ENCODE measurements at regions not wholly inside any gene's neighbourhood (a gene's known extent, or its start where the extent isn't known, plus 50 kb on each side); places are given as distances from the start of the nearest gene placed in this dataset.
"Not testable (repeated sequence)": the region's sequence is repeated elsewhere in the genome, so short reads cannot be mapped to it uniquely, and the experiment has no call there.

DNA sequence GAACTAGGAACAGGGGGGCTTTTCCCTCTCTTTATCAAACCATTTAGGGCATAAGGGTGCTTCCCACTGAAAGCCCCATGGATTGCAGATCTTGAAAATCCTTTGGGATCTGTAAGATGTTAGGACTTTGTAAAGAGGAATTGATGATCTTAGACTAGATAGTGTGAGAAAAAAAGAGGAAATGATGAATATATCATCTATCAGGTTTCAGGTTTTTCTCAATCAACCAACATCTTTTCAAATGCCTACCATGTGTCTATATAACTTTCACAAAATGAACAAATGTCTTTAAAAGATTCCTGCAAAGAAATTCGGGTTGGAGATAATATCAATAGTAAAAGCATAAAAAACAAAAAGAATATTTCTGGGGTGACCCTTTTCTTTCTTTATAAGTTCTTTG lies 50.1 kb downstream of the KCNC4 start:
- DNase-seq: no peak
- ChIA-PET POLR2A (no interaction called here), CTCF (interaction anchor here (1.7 kb wide), 1 partner anchor 52 kb away, joined by 5 read pairs; no protein-coding TSS in a partner anchor)
- intact Hi-C loops (cut with micrococcal nuclease): loop anchor here (5.0 kb wide), 1 partner anchor 52 kb away; no protein-coding TSS in a partner anchor
- Mint-ChIP-seq H3K4me1 (ENCODE audit: low read depth) (peaks cover under 1% of the 10 kb centered on the region), H3K27me3 (peaks cover 3% of the 10 kb centered on the region), H3K36me3 (no peaks in the 10 kb centered on the region), H3K27ac (no peak overlapping the region), H3K4me3 (no peak overlapping the region), H3K9me3 (no peaks in the 10 kb centered on the region)

DNA sequence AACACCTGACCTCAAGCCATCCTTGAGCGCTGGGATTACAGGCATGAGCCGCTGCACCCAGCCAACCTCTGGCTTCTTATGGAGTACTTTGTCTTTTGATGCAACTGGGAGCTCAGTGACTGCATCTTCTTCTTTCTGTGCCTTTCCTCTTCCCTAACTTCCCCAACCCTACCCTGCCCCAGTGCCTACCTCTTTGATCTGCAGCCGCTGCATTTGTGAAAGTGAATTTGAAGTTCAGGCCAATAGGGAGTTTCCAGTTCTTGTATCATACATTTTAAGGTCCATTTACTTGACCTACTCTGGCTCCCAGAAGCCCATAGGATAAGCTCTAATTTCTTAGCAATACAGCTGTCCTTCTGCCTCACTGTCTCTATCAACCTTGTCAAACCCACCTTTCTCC lies 52.2 kb downstream of the KCNC4 start:
- Mint-ChIP-seq H3K9me3 (no peaks in the 10 kb centered on the region), H3K27ac (no peak overlapping the region), H3K36me3 (no peaks in the 10 kb centered on the region), H3K4me3 (no peak overlapping the region), H3K27me3 (peaks cover 3% of the 10 kb centered on the region), H3K4me1 (ENCODE audit: low read depth) (no peaks in the 10 kb centered on the region)
- CTCF ChIA-PET: interaction anchor here (1.2 to 1.6 kb wide), 2 partner anchors 53 to 55 kb away, joined by 6 to 7 read pairs; no protein-coding TSS in a partner anchor
- POLR2A ChIA-PET: no interaction called here
- intact Hi-C loops (cut with micrococcal nuclease): loop anchor here (2.0 to 5.0 kb wide), 2 partner anchors 50 to 55 kb away; no protein-coding TSS in a partner anchor
- no peak for DNase-seq

DNA sequence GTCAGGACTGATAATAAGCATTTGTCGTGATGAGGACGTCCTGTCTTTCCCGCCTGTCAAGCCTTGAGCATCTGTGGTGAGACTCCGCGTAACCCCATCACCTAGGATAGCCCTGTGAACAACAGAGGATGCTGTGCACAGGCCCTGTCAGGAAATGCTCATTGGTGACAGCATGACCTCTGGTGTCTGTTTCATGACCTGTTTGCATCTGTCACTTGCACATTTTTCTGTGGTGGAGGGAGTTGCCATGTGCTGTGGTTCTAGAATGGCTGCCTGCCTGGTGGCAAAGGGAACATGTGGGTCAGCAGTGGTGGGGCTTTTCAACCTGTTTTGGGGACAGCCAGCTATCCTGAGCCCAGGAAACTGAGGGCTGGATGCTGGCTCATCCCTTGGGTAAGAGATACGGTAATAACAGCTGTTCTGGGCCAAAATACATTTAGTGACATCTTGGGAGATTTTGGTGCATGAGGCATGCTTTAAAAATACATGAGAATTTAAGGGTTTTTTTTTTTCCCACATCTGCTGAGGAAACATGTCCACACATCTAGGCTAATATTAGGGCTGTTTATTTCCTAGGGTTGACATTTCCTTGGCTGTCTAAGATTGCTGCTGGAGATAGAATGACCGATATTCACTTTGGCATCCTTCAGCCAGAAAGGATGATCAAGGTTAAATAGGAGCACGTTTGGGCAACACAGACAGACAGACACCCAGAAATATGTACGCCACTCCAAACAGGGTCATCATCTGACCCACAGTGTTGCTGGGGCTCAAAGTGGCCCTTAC lies 52.9 kb downstream of the KCNC4 start:
- peak; percentile 32 for DNase-seq
- H3K4me3 Mint-ChIP-seq: no peak overlapping the region
- no peak overlapping the region for H3K27ac Mint-ChIP-seq
- ChIA-PET POLR2A (no interaction called here), CTCF (interaction anchor here (1.1 to 1.6 kb wide), 4 partner anchors 54 to 138 kb away, joined by 3 to 7 read pairs (median 5); no protein-coding TSS in a partner anchor)
- H3K36me3 Mint-ChIP-seq: no peaks in the 10 kb centered on the region
- no peaks in the 10 kb centered on the region for H3K9me3 Mint-ChIP-seq
- intact Hi-C loops (cut with micrococcal nuclease): loop anchor here (2.0 to 5.0 kb wide), 2 partner anchors 49 to 56 kb away; no protein-coding TSS in a partner anchor
- peaks cover 3% of the 10 kb centered on the region for H3K27me3 Mint-ChIP-seq
- H3K4me1 Mint-ChIP-seq (ENCODE audit: low read depth): no peaks in the 10 kb centered on the region

DNA sequence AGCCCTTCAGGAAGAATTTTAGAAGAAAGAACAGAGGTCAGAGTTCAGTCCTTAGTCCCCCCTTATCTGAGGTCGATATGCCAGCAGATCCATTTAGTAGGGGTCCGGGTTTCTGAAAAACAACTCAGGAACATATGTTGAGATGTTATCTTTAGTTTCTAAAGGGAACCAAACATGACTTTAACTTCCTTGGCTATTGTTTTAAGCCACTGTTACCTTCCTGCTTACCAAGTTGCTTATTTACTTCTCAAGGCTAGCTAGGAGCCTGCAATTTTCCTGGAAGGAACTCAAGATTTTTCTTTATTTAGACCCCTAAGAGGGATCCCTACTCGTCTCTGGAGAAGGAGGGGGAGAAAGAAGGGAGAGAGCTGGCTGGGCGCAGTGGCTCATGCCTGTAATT lies 54.3 kb downstream of the KCNC4 start:
- H3K27ac Mint-ChIP-seq: no peak overlapping the region
- no peak overlapping the region for H3K4me3 Mint-ChIP-seq
- intact Hi-C loops (cut with micrococcal nuclease): loop anchor here (5.0 kb wide), 1 partner anchor 48 kb away; no protein-coding TSS in a partner anchor
- ChIA-PET CTCF (no interaction called here), POLR2A (no interaction called here)
- no peaks in the 10 kb centered on the region for H3K9me3 Mint-ChIP-seq
- no peaks in the 10 kb centered on the region for H3K4me1 Mint-ChIP-seq (ENCODE audit: low read depth)
- H3K27me3 Mint-ChIP-seq: peaks cover 3% of the 10 kb centered on the region
- no peak for DNase-seq
- no peaks in the 10 kb centered on the region for H3K36me3 Mint-ChIP-seq

DNA sequence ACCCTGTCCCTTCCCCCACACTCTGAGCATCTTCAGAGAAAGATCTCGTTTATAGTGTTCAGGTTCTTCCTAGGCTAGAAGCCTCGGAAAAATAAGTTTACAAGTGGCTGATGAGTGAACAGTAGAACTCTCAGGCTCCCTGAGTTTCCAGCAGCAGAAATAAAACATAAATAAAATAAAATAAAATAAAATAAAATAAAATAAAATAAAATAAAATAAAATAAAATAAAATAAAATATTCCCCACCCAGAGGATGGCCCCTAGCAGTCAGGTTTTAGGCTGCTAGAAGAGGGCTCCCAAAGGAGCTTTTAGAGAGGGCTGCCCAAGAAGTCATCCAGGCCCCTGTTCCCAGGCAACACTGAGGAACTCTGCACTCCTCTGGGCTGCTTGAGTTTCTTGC lies 55.1 kb downstream of the KCNC4 start:
- ChIA-PET CTCF (interaction anchor here (1.0 kb wide), 1 partner anchor 62 kb away, joined by 3 read pairs; no protein-coding TSS in a partner anchor), POLR2A (no interaction called here)
- no peaks in the 10 kb centered on the region for H3K36me3 Mint-ChIP-seq

DNA sequence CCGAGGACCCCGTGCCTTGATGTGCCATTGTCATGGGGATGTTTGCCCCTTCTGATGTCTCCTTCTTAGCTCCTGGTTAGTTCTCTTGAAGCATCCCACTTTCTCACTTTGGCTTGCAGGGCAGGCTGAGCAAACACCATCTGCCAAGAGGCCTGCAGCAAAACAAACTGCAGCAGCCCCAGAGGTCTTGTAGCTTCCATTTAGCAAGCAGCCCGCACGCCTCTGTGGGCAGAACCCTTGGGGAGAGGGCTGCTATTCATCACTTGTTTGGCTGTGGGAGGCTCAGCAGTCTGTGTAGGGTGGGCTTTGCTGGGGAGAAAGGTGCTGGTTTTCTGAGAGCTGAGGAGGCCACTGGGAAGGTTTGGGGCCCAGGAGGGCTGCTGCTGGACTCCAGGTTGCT lies 56.7 kb downstream of the KCNC4 start:
- no peak for DNase-seq
- intact Hi-C loops (cut with micrococcal nuclease): no loop called here
- Mint-ChIP-seq H3K4me1 (ENCODE audit: low read depth) (no peaks in the 10 kb centered on the region), H3K36me3 (no peaks in the 10 kb centered on the region), H3K9me3 (no peaks in the 10 kb centered on the region), H3K4me3 (no peak overlapping the region), H3K27me3 (peaks cover 3% of the 10 kb centered on the region), H3K27ac (no peak overlapping the region)
- ChIA-PET POLR2A (no interaction called here), CTCF (no interaction called here)

More for the DNA sequence above, 55.1 kb downstream of the KCNC4 start:
- no peak overlapping the region for H3K4me3 Mint-ChIP-seq
- H3K27ac Mint-ChIP-seq: no peak overlapping the region
- no peaks in the 10 kb centered on the region for H3K4me1 Mint-ChIP-seq (ENCODE audit: low read depth)
- no peaks in the 10 kb centered on the region for H3K9me3 Mint-ChIP-seq
- DNase-seq: no peak
- intact Hi-C loops (cut with micrococcal nuclease): no loop called here
- peaks cover 3% of the 10 kb centered on the region for H3K27me3 Mint-ChIP-seq

DNA sequence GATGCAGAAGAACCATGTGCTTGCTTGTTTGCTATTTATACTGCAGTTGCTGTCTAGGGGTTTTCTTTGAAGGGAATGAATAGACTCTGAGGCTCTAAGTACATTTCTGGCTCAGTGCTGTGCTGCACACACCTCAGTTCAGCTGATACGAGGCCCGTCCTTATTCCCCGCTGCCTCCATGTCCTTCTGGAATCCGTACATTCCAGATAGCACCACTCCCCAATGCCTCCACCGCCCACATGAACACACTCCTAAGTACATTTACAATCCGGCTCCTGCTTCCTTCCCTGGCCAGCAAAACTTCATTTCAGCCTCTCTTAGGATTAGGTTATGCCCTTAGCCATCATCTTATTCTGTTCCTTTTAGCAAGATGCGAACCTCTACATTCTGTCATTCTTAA lies 57.1 kb downstream of the KCNC4 start:
- H3K9me3 Mint-ChIP-seq: no peaks in the 10 kb centered on the region

DNA sequence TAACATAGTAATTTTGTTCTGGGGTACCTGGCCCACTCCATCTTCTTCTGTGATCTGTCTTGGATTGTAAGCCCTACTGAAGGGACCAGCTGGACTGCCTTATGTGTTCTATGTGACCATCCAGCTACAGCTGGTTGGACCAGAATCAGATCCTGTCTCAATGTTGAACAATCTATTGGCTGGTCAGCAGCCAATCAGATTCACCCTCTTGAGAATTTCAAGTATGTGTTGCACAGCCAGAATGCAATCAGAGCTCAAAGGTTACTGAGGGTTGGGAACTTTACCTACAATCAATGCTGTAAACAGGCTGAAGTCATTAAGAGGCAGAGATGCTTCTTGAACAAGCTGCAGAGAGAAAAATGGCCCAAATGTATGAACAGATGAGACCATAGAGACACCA lies 61.9 kb downstream of the KCNC4 start:
- no peak for DNase-seq

More for the DNA sequence above, 57.1 kb downstream of the KCNC4 start:
- H3K36me3 Mint-ChIP-seq: no peaks in the 10 kb centered on the region
- H3K27me3 Mint-ChIP-seq: peaks cover 3% of the 10 kb centered on the region
- no peak overlapping the region for H3K27ac Mint-ChIP-seq
- CTCF ChIA-PET: no interaction called here
- POLR2A ChIA-PET: no interaction called here
- intact Hi-C loops (cut with micrococcal nuclease): no loop called here
- H3K4me3 Mint-ChIP-seq: no peak overlapping the region
- DNase-seq: no peak
- no peaks in the 10 kb centered on the region for H3K4me1 Mint-ChIP-seq (ENCODE audit: low read depth)

DNA sequence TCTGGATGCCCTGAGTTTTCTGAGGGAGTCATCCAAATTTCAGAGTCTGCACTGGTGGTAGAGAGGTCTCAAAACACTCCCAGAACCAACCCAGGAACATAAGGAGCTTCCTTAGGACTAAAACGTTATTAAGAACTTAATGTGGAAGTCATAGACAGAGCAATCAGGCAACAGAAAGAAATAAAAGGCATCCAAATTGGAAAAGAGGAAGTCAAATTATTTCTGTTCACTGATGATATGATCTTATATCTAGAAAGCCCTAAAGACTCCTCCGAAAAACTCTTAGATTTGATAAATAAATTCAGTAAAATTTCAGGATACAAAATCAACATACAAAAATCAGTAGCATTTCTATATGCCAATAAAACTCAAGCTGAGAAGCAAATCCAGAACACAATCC lies 63.7 kb downstream of the KCNC4 start:
- H3K4me1 Mint-ChIP-seq (ENCODE audit: low read depth); intact Hi-C loops (cut with micrococcal nuclease); H3K36me3 Mint-ChIP-seq; CTCF ChIA-PET; H3K9me3 Mint-ChIP-seq; DNase-seq; H3K27ac Mint-ChIP-seq; H3K4me3 Mint-ChIP-seq; POLR2A ChIA-PET; H3K27me3 Mint-ChIP-seq: not testable (repeated sequence)

More for the DNA sequence above, 61.9 kb downstream of the KCNC4 start:
- H3K27ac Mint-ChIP-seq: no peak overlapping the region
- intact Hi-C loops (cut with micrococcal nuclease): no loop called here
- H3K4me1 Mint-ChIP-seq (ENCODE audit: low read depth): no peaks in the 10 kb centered on the region
- no peaks in the 10 kb centered on the region for H3K36me3 Mint-ChIP-seq
- H3K27me3 Mint-ChIP-seq: peaks cover 3% of the 10 kb centered on the region
- ChIA-PET POLR2A (no interaction called here), CTCF (interaction anchor here (1.4 to 4.3 kb wide), 3 partner anchors 41 to 75 kb away, joined by 5 to 21 read pairs (median 7); no protein-coding TSS in a partner anchor)
- H3K9me3 Mint-ChIP-seq: no peaks in the 10 kb centered on the region
- no peak overlapping the region for H3K4me3 Mint-ChIP-seq

DNA sequence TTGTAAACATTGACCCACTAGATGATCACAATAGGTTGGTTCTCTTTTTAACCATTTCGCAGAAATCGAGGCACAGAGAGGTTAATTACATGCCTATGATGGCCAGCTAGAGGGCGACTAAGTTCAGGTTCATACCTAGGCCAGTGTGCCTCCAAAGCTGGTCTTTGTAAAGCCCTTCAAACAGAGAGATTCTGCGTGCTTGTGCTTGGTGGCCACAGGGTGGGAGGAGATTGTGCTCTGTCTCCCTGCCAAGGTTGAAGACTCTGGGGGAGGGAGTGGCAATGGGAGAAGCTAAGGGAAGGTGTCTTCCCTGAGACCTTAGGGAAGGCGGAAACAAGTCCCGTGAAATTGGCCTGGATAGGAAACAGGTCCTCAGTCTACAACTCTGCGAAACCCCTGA lies 59.1 kb upstream of the RBM15 start:
- intact Hi-C loops (cut with micrococcal nuclease): no loop called here
- Mint-ChIP-seq H3K27ac (no peak overlapping the region), H3K27me3 (peaks cover 2% of the 10 kb centered on the region), H3K36me3 (no peaks in the 10 kb centered on the region), H3K4me3 (no peak overlapping the region), H3K4me1 (ENCODE audit: low read depth) (peaks cover 3% of the 10 kb centered on the region), H3K9me3 (no peaks in the 10 kb centered on the region)
- no peak for DNase-seq
- POLR2A ChIA-PET: no interaction called here
- CTCF ChIA-PET: interaction anchor here (0.9 to 1.0 kb wide), 2 partner anchors 32 to 83 kb away, joined by 3 read pairs; no protein-coding TSS in a partner anchor

DNA sequence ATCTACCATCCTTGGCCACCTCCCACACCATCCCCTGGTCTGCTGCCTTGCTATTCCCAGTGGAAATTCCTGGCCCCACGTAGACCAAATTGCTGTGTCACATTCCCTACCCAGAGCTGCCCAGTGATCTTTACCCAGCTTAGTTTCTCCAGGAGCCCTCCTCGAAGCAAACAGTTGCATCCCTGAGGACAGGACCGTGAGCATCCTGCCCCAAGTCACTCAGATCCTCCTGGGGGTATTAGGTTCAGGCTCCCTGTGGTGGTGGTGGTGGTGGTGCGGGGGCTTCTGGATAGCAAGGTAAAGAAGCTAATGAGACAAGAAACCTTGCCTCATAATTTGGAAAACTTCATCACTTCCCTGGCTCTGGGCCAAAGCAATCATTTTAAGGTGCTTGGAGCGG lies 58.4 kb upstream of the RBM15 start:
- H3K27me3 Mint-ChIP-seq: peaks cover 2% of the 10 kb centered on the region
- H3K9me3 Mint-ChIP-seq: no peaks in the 10 kb centered on the region
- H3K36me3 Mint-ChIP-seq: no peaks in the 10 kb centered on the region
- H3K4me1 Mint-ChIP-seq (ENCODE audit: low read depth): peaks cover 3% of the 10 kb centered on the region
- no peak for DNase-seq
- no peak overlapping the region for H3K27ac Mint-ChIP-seq
- ChIA-PET CTCF (interaction anchor here (0.9 kb wide), 1 partner anchor 73 kb away, joined by 4 read pairs; no protein-coding TSS in a partner anchor), POLR2A (no interaction called here)
- no peak overlapping the region for H3K4me3 Mint-ChIP-seq
- intact Hi-C loops (cut with micrococcal nuclease): no loop called here

DNA sequence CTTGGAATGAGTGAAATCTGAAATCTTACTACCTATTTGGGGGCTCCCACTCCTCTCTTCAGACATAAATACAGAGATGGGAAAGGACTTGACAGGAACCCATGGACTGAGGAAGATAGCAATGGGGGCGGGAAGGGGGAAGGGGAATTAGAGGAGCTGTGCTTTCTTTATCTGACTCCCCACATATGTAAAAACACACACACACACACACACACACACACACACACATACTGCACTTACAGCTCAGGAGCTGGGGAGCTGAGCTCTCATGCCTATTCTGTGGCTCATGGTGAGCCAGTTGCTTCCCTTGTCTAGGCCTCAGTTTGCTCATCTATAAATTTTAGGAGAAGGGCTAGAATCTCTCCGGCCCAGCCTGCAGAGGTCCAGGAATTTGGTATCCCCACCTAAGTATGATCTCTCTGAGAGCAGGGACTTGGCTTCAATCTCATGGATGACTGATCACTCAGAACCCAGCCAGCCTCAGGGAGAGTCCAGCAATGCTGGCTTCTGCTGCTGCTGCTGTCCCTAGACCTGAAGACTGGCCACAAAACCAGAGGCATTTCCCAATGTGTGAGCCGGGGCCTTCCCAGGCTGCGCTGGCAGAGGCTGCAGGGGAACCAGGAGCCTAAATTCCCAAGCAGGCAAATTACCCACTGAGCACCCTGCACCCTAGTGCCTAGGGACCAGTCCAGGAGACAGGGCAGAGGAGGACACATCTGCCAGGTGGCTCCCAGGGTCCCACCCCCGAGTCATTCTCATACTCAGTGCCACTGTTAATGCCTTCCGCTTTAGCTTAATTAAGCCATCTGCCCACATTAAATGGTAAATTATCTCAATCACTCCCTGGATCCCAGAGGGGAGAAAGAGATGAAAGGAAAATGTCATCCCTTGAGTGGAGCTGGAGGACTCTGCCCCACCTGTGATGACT lies 57.5 kb upstream of the RBM15 start:
- H3K4me3 Mint-ChIP-seq: no peak overlapping the region
- H3K9me3 Mint-ChIP-seq: no peaks in the 10 kb centered on the region
- intact Hi-C loops (cut with micrococcal nuclease): no loop called here
- H3K4me1 Mint-ChIP-seq (ENCODE audit: low read depth): peaks cover 3% of the 10 kb centered on the region
- no peak overlapping the region for H3K27ac Mint-ChIP-seq
- DNase-seq: no peak
- CTCF ChIA-PET: interaction anchor here (0.9 to 2.3 kb wide), 2 partner anchors 73 to 74 kb away, joined by 4 to 9 read pairs; no protein-coding TSS in a partner anchor
- no peaks in the 10 kb centered on the region for H3K36me3 Mint-ChIP-seq
- H3K27me3 Mint-ChIP-seq: peaks cover 2% of the 10 kb centered on the region
- POLR2A ChIA-PET: no interaction called here

All from activated CD4-positive, alpha-beta memory T cell treated with anti-CD3 and anti-CD28 coated beads for 36 hours (primary cell).